GM12878 (cell line): ENCODE measurements at regions not wholly inside any gene's neighbourhood (a gene's known extent, or its start where the extent isn't known, plus 50 kb on each side); places are given as distances from the start of the nearest gene placed in this dataset.

Source experiments
- ATAC-seq: fragments of 200-7000 bp; cut with Tn5 transposase; 3 replicates; pipeline ENCODE4 v1.9.1; 2020; ENCODE audit warnings: mild to moderate bottlenecking, moderate library complexity
- BruUV-seq: library from RNA; stranded (reverse); fragments of 400-500 nt; replicated peaks from 2 replicates; lab custom pipeline; 2021; lab: Mats Ljungman, UMichigan
- CTCF ChIA-PET: fragments of 300-600 bp; sonication (Branson Sonifier 250); formaldehyde crosslinking; extraction: SDS; loops from one replicate; lab custom pipeline; 2021; ENCODE audit warnings: inconsistent platforms; lab: Yijun Ruan, JAX
- POLR2A ChIA-PET: fragments of 350-600 bp; formaldehyde crosslinking; extraction: SDS; loops from one replicate; lab custom pipeline; 2021; ENCODE audit warnings: inconsistent platforms; lab: Charles Lee
- RAD21 ChIA-PET: fragments of 300-600 bp; sonication (Branson Sonifier 250); formaldehyde crosslinking; loops from one replicate; lab custom pipeline; 2023; ENCODE audit warnings: antibody characterized with exemption; ENCODE audit not compliant: unreplicated experiment; lab: Charles Lee
- SMC1A ChIA-PET: fragments of 300-600 bp; sonication (Branson Sonifier 250); formaldehyde crosslinking; loops from one replicate; lab custom pipeline; 2023; ENCODE audit not compliant: unreplicated experiment, uncharacterized antibody; lab: Charles Lee
- DNase-seq: peaks from one replicate; pipeline ENCODE4 v3.0.0-alpha.2; 2011; ENCODE audit warnings: low read depth, low spot score
- FAIRE-seq: peaks from 3 replicates; lab custom pipeline; 2011; peaks lifted over from hg19 to GRCh38; lab: Jason Lieb, UNC
- H2AFZ ChIP-seq: 2 replicates; pipeline ENCODE4 v1.6.0; 2011; ENCODE audit warnings: low read depth, low read length, control low read depth; ENCODE audit not compliant: control insufficient read depth
- H3K27ac ChIP-seq: 2 replicates; pipeline ENCODE4 v1.5.1; 2011; ENCODE audit warnings: control low read depth; ENCODE audit not compliant: control insufficient read depth, insufficient read depth
- H3K27me3 ChIP-seq, 2 experiments: replicated peaks in 1 of 2; 2 replicates each; pipeline versions ENCODE4 v1.6.0 to v1.6.1; 2011; ENCODE audit warnings: low read length in 1 of 2; ENCODE audit not compliant: control insufficient read depth in 2 of 2, insufficient read depth in 2 of 2
- H3K36me3 ChIP-seq, 2 experiments: 2 replicates each; pipeline ENCODE4 v1.5.1; 2011; ENCODE audit warnings: low read length in 1 of 2; ENCODE audit not compliant: control insufficient read depth in 2 of 2, insufficient read depth in 2 of 2
- H3K4me1 ChIP-seq: 2 replicates; pipeline ENCODE4 v1.6.1; 2011; ENCODE audit warnings: mild to moderate bottlenecking, low read length, moderate library complexity, mixed read lengths; ENCODE audit not compliant: control insufficient read depth, insufficient read depth
- H3K4me2 ChIP-seq: 2 replicates; pipeline ENCODE4 v1.6.0; 2011; ENCODE audit warnings: control low read depth; ENCODE audit not compliant: control insufficient read depth, insufficient read depth
- H3K4me3 ChIP-seq: fragments of 200-600 bp; sonication (generic); 2 replicates; pipeline ENCODE4 v1.5.1; 2016
- H3K79me2 ChIP-seq: 2 replicates; pipeline ENCODE4 v1.6.0; 2011; ENCODE audit warnings: low read length; ENCODE audit not compliant: control insufficient read depth, insufficient read depth
- H3K9ac ChIP-seq: 2 replicates; pipeline ENCODE4 v1.8.0; 2011; ENCODE audit warnings: low read length, control low read depth, mixed read lengths; ENCODE audit not compliant: control insufficient read depth, insufficient read depth
- H3K9me3 ChIP-seq: replicated peaks from 3 replicates; pipeline ENCODE4 v1.5.1; 2011; ENCODE audit warnings: mild to moderate bottlenecking, low read length; ENCODE audit not compliant: control insufficient read depth, insufficient read depth
- H4K20me1 ChIP-seq: 2 replicates; pipeline ENCODE4 v1.6.0; 2011; ENCODE audit not compliant: control insufficient read depth, insufficient read depth
- ATF2 ChIP-seq: IDR thresholded peaks from 2 replicates; pipeline ENCODE4 v1.6.1; 2012; ENCODE audit warnings: low read length, inconsistent platforms
- CBFB ChIP-seq: IDR thresholded peaks from 2 replicates; pipeline ENCODE4 v1.6.1; 2016; ENCODE audit warnings: antibody characterized with exemption, low read depth
- CEBPB ChIP-seq, 2 experiments: fragments of 150-350 bp in 1 of 2; IDR thresholded peaks; 2 replicates each; pipeline ENCODE4 v1.6.1; 2012 to 2014; ENCODE audit warnings: low read depth in 2 of 2, low read length in 2 of 2, borderline replicate concordance in 1 of 2, inconsistent platforms in 1 of 2
- GATAD2B ChIP-seq: fragments of 450-650 bp; conservative IDR thresholded peaks from 2 replicates; pipeline ENCODE4 v1.6.1; 2017; ENCODE audit warnings: low read depth, mild to moderate bottlenecking, moderate library complexity
- IKZF1 ChIP-seq: fragments of 450-650 bp; conservative IDR thresholded peaks from 2 replicates; pipeline ENCODE4 v1.6.1; 2017; ENCODE audit warnings: antibody characterized with exemption, mild to moderate bottlenecking
- JUNB ChIP-seq: IDR thresholded peaks from 2 replicates; pipeline ENCODE4 v1.6.1; 2016; ENCODE audit warnings: antibody characterized with exemption, mild to moderate bottlenecking
- MAX ChIP-seq: IDR thresholded peaks from 2 replicates; pipeline ENCODE4 v1.6.1; 2012; ENCODE audit warnings: low read depth, low read length, improper control_type of control experiment
- NR2C2 ChIP-seq: IDR thresholded peaks from 2 replicates; pipeline ENCODE4 v1.6.1; 2011; ENCODE audit warnings: borderline replicate concordance, low read depth; ENCODE audit not compliant: control insufficient read depth, insufficient read length
- SKIL ChIP-seq: fragments of 450-650 bp; IDR thresholded peaks from 2 replicates; pipeline ENCODE4 v1.6.1; 2017; ENCODE audit warnings: mild to moderate bottlenecking, low read depth, inconsistent platforms; ENCODE audit not compliant: poor library complexity, severe bottlenecking
- TAF1 ChIP-seq: IDR thresholded peaks from 2 replicates; pipeline ENCODE4 v1.6.1; 2011; ENCODE audit warnings: mild to moderate bottlenecking, low read depth, low read length, borderline replicate concordance
- ZBTB11 ChIP-seq: fragments of 450-650 bp; formaldehyde crosslinking; IDR thresholded peaks from 2 replicates; pipeline ENCODE4 v1.5.0; 2022; ENCODE audit warnings: mild to moderate bottlenecking, missing genetic modification characterization
- ZBTB4 ChIP-seq: fragments of 450-650 bp; formaldehyde crosslinking; IDR thresholded peaks from 2 replicates; pipeline ENCODE4 v1.4.0; 2022; ENCODE audit warnings: mild to moderate bottlenecking, moderate library complexity
- ZNF384 ChIP-seq: IDR thresholded peaks from 2 replicates; pipeline ENCODE4 v1.6.1; 2012; ENCODE audit warnings: low read depth, mild to moderate bottlenecking, low read length, improper control_type of control experiment, borderline replicate concordance
- WGBS: methylation state at CpG from one replicate; pipeline ENCODE4 v1.1.6; 2016; ENCODE audit warnings: low lambda C conversion rate; ENCODE audit not compliant: insufficient replicate concordance, insufficient coverage; ENCODE audit errors: missing lambda C conversion rate; 5-methylcytosine and 5-hydroxymethylcytosine counted together
- in situ Hi-C: fragments of 300-500 bp; cut with MboI; formaldehyde crosslinking; loops from 9 replicates; pipeline ENCODE4 v1.14.3; 2018; ENCODE audit warnings: mixed read lengths
- intact Hi-C: fragments of 100-400 bp; cut with micrococcal nuclease; formaldehyde crosslinking; loops from one replicate; pipeline ENCODE4 v1.14.2; 2022; ENCODE audit not compliant: unreplicated experiment

- no peak for TF ChIP-seq ZBTB4
- no peak for TF ChIP-seq CEBPB (IDR thresholded peaks at IDR 0.05; ENCODE audit: borderline replicate concordance in 1 of 2, low read depth in 2 of 2, low read length in 2 of 2)
- TF ChIP-seq NR2C2 = no peak
- no peak for TF ChIP-seq IKZF1
- TF ChIP-seq ATF2 = no peak
Observed at GRCh38 chr2:150063432-150063889, 424.0 kb downstream of the RND3 start (continued).

- intact Hi-C loops = no loop called here
- TF ChIP-seq GATAD2B (no peak), JUNB (no peak), MAX (no peak), ZBTB11 (CRISPR knock-in tag) (no peak), TAF1 (no peak), ZNF384 (no peak), CBFB (no peak), SKIL (no peak)
Observed at GRCh38 chr2:150062416-150062815, 425.1 kb downstream of the RND3 start.

More at GRCh38 chr2:150062416-150062815, 425.1 kb downstream of the RND3 start:
- DNase-seq = no peak
- H4K20me1 ChIP-seq = no peaks in the 10 kb centered on the region
- no peaks in the 10 kb centered on the region for H3K9me3 ChIP-seq
- H3K27ac ChIP-seq = no peak overlapping the region
- no TSS peak for BruUV-seq
- no peak overlapping the region for H3K4me3 ChIP-seq
- no peaks in the 10 kb centered on the region for H3K4me1 ChIP-seq
- ChIA-PET RAD21 (no interaction called here), POLR2A (no interaction called here), SMC1A (no interaction called here), CTCF (interaction anchor here (0.7 kb wide), 1 partner anchor 683 kb away, joined by 3 read pairs; no protein-coding TSS in a partner anchor)
- FAIRE-seq = no peak
- H2AFZ ChIP-seq = no peak overlapping the region
- no peak overlapping the region for H3K9ac ChIP-seq
- no peak overlapping the region for H3K4me2 ChIP-seq
- 23% methylated on average over 3 of the region's 3 CpGs for WGBS
- no peaks in the 10 kb centered on the region for H3K36me3 ChIP-seq
- no peak for ATAC-seq
- no peaks in the 10 kb centered on the region; a peak in 1 of 4 replicates for H3K27me3 ChIP-seq
- in situ Hi-C loops = no loop called here
- H3K79me2 ChIP-seq = no peaks in the 10 kb centered on the region
